ENCODE measurements at regions not wholly inside any gene's neighbourhood (a gene's known extent, or its start where the extent isn't known, plus 50 kb on each side); places are given as distances from the start of the nearest gene placed in this dataset.

GRCh38 chr18:52190195-52190594 lies 149.8 kb upstream of the DCC start:
- TF ChIP-seq, protein P1, sequence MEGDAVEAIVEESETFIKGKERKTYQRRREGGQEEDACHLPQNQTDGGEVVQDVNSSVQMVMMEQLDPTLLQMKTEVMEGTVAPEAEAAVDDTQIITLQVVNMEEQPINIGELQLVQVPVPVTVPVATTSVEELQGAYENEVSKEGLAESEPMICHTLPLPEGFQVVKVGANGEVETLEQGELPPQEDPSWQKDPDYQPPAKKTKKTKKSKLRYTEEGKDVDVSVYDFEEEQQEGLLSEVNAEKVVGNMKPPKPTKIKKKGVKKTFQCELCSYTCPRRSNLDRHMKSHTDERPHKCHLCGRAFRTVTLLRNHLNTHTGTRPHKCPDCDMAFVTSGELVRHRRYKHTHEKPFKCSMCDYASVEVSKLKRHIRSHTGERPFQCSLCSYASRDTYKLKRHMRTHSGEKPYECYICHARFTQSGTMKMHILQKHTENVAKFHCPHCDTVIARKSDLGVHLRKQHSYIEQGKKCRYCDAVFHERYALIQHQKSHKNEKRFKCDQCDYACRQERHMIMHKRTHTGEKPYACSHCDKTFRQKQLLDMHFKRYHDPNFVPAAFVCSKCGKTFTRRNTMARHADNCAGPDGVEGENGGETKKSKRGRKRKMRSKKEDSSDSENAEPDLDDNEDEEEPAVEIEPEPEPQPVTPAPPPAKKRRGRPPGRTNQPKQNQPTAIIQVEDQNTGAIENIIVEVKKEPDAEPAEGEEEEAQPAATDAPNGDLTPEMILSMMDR (IDR thresholded peaks at IDR 0.05) = no peak
- TF ChIP-seq POLR2A (IDR thresholded peaks at IDR 0.05) = no peak

All from heart left ventricle (tissue), 13 donors.